Lung microvascular endothelial cell (primary cell): ENCODE measurements at regions not wholly inside any gene's neighbourhood (a gene's known extent, or its start where the extent isn't known, plus 50 kb on each side); places are given as distances from the start of the nearest gene placed in this dataset.

Source experiments
- DNase-seq, 2 donors: peaks; one replicate each; pipeline versions ENCODE4 v3.0.0 to v3.0.0-alpha.2; 2010; ENCODE audit warnings: low read depth in 2 of 2

DNA sequence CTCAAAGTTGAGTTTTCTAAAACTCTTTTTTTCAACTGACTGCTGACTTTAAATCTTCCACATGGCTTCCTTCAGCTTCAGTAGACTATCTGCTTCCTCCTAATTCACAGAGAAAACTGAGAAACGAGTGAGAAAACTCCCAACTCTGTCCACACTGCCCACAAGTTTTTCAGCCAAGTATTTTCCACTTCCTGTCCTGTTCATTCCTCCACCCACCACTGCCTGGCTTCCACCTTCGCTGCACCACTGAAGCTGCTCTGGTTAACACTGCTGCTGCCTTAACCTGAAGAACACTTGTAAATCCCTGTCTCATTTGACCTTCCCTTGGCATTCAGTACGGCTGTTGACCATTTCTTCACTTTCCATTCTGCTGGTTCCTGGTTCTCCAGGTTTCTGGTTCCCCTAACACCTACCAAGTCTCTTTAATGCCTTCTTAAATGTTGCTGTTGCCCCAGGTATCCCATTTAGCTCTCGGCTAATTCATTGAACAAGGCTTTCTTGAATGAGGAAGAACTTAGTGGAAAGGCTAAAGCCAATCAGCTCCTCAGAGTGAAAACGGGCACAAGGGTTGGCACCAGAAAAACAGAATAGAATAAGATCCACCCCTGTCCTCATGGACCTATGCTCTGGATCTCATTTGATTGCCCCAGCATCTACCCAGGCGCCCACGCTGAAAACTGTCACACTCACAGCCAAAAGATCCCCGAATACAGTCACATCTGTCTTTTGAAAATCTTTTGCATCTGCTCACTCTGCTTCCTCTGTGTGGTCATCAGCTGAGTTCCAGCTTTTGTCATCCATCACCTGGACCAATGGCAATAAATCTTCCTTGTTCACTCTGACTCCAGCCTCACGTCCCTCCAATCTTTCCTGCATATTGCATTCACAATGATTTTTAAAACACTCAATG lies 104.4 kb upstream of the TAB2 start:
- no peak for DNase-seq

DNA sequence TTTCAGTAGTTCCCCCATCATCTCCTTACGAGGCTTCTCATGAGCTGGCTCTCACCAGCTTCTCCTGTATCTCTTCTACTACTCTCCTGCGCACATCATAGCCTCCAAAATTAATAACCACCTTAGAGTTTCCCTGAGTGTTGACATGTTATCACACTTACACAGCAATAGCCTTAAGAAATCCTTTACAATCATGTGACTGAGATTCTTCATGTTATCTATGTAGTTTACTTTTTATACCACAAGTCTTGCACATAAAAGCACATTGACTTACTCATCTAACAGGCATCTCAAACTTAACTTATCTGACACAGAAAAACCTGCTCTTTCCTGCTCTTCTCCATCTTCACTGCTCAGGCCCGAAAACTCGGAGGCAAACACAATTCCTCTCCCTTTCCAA lies 103.7 kb upstream of the TAB2 start:
- no peak for DNase-seq

DNA sequence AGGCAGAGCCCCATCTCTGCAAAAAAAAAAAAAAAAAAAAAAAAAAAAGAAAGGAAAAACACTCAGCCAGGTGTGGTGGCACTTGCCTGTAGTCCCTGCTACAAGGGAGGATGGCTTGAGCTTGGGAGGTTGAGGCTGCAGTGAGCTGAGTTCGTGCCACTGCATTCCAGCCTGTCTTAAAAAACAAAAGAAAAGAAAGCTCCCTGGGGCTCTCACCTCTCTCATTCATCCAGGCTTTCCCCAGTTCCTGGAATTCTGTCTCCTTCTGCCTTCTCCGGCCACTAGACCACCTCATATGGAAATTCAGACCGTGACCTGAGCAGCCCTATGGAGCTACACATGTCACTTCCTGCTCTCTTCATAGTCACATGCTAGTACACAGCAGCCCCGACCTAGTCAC lies 101.1 kb upstream of the TAB2 start:
- no peak for DNase-seq

DNA sequence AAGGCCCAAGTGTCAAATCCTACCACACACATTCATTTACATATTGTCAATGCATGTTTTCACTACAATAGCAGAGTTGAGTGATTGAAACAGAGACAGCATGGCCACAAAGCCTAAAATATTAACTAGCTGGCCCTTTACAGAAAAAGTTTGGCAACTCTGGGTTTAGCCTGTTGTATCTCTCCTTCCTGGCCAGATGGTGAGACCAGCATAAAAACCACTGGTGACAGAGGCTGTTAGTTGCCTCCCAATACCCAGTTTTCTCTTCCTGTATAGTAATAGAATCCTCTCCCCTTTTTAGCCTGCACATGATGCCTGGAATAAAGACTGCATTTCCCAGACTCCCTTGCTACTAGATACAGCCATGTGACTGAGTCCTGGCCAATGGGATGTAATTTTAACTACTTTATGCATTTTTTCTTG lies 100.0 kb upstream of the TAB2 start:
- DNase-seq, result peak in 1 of 2 donors; percentile 5

DNA sequence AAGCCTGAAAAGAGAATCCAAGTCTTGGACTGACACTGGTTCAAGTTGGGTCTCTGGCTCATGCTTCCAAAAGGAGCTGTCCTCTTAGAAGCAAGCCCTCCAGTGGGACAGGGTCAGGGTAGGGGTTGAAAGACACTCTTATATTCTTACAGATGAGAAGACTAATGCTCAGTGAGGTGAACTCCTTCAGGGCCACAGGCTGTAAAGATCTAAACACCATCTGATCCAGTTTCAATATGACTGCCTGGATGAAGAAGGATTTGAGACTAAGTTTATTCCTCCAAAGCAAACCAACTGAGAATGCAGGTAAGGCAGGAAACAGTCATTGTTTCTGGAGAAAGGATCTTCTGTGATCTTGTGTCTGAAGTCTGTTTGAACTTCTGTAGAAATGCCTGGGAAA lies 99.0 kb upstream of the TAB2 start:
- no peak for DNase-seq

DNA sequence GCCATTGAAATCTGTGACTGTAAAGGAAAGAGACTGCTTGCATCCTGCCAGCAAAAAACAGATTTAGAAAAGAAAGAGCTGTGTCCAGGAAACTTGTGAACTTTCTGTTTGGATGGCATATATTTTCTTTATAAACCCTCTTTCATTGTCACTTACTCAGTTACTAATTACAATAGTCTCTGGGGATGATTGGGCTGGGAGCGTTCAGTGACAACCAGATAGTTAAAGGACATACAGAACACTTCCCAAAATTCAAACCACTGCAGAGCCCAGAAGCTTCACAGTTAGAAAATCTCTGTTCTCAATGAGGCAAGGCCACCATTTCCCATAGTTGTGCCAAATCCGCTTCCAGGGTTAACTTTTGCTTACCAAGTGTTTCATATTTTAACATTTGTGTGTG lies 98.6 kb upstream of the TAB2 start:
- no peak for DNase-seq

DNA sequence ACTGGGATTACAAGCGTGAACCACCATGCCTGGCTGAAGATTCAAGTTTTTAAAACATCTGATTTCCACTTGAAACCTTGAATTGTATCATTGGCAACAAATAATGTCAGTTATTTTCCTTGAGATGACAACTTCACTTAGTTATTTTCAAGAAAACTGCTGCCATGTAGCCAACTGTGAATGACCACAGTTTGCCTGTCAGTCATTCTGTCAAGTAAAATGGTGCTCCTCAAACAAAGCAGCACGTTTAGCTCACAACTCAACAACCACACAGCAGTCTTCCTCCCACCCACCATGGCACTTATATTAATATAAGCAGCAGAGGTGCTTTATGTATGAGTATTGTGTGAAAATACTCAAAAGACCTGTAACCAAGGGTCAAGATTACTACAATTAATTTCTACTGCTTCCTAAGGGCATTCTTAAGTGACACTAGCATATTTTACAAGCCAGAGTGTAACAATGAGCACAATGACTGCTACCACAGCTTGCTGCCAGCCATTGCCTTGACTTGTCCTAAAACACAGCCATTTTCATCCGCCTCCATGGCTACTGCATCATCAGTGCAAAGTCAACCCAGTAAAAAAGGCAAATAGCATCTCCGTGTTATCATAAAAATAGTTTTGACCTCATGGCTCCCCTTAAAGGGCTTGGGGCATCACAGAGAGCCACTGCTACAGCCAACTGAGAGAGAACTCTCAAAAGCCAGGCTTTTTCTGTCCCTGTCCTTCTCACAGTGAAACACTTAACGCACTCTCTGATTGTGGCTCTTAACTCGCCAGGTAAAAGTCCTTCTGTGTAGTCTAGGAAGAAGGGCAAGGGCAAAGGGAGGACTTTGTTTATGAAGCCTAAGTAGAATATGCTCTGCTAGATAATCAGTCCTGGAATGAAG lies 96.4 kb upstream of the TAB2 start:
- no peak for DNase-seq

DNA sequence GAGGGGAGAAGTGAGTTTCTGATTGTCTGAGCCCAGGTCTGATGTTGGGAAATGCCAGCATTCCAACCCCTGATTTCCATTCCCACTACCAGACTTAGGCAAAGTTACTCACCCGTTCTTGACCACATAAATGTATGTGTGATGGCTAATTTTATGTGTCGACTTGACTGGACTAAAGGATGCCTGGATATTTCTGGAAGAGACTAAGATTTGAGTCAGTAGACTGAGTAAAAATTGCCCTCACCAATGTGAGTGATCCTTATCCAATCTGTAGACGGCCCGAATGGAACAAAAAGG lies 95.8 kb upstream of the TAB2 start:
- no peak for DNase-seq

DNA sequence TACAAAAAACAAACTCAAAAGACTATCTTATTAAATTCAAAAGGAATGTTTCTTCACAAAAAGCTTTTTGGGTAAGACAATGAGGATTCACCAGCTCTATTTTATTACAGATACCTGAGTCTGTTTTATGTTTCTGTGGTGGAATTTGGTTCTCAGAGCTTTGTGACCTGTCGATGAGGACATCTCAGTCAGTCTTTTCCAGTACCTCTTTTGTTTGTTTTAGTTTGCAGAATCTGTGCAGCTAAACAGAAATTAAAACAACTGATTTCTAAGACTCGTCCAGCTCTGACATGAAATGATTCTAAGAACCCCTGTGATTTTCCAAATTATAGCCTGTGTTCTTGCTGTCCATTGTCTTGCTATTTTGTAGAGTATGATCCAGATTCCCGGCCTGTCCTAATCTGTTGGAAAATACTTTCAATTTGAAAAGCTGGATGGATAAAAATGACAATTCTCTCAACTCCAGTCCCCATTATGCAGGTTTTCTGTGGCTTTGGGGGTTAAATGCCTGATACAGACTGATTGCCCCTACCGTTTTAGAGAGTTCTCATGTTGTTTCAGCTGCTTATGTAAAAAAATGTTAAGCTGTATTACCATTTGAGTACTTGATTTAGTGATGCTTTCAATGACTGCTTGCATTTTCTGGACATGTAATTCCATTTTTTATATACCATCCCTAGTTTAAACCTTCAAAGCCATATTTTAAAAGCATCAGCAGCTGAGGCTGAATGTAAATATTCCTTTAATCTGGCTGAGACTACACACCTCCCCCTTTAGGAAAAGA lies 94.2 kb upstream of the TAB2 start:
- DNase-seq, result no peak

DNA sequence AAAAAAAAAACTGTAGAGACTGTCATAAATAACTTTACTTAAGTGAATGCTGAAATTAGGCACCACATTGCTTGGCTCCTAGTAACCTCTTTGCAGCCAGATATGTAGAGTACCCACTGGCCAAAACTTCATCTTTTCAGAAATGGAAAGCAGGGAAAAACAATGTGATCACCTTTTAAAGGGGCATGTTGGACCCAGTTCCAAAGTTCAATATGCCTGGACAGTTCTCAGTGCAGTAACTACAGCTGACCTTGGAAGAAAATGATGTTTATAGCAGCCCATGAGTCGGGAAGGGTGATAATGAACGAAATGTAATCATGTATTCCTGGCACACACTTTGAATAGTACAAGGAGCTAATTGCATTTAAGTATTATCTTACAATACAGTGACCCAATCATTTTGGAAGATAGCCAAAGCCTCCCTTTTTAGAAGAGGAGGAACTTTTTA lies 93.6 kb upstream of the TAB2 start:
- DNase-seq, result no peak

DNA sequence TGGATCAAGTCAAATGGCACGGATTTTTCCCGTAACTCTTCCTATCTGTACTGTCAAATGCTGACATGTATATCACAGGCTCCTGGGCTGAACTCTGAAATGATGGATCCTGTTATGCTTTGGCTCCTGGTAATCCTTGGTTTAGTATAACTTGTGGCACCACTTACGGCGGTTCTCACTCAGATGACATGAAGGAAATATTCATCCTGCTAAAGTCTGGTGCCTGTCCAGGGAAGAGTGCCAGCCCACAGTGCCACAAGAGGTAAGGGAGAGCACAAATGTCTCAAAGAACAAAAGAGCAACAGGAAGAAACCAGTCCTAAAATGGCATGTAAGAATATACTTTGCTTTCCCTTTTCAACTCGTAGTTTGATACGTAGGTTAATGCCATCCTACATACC lies 93.1 kb upstream of the TAB2 start:
- DNase-seq, result no peak

DNA sequence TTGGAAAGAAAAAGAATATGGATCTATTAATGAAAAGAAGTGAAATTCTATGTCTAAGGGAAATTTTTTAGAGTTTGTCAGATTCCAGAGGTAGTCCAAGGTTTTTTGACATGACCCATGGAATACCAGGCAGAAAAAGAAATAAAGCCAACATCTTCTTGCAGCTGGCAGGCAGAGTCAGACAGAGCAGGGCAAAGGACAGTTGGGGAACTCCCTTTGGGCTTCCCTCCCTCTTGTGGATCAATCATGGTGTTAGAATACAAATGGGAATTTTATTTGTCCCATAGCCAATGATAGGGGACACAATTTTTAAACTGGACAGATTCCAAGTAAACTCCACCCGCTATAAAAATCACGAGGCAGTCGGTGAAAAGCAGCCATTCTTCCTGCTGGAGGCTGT lies 92.1 kb upstream of the TAB2 start:
- no peak for DNase-seq

DNA sequence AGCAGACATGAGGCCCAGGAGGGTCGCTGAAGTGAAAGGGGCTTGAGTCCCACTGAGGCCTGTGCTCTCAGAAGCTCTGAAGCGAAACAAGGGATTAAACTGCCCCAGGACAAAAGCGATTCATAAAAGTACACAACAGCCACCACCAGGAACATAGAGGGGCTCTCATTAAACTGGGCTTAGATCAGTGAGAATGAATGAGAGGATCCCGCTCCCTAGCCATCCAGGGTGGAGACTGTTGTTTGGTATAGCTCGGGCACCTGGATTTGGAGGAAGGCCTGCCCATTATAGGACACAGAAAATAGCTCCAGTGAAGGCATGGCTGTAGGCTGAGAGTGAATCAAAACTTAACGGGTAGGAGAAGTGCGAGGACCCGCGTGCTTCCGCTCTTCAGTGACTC lies 91.6 kb upstream of the TAB2 start:
- DNase-seq, result no peak

DNA sequence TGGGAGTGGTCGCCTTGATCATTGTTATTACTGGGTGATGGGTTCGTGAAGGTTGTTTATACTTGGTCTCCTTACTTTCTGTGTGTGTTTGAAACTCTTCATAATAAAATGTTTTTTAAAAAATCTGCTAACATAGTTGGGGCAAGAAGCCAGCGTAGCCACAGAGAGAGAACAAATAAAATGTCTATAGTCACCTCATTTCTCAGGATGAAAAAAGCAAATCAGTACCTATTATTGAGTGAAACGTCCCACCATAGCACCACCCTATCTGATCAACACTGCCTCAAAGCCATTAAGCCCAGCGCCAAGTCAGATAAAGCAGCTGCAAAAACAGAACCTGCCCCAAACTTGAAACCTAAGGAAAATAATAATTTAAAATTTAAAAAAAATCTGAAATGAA lies 89.7 kb upstream of the TAB2 start:
- no peak for DNase-seq

DNA sequence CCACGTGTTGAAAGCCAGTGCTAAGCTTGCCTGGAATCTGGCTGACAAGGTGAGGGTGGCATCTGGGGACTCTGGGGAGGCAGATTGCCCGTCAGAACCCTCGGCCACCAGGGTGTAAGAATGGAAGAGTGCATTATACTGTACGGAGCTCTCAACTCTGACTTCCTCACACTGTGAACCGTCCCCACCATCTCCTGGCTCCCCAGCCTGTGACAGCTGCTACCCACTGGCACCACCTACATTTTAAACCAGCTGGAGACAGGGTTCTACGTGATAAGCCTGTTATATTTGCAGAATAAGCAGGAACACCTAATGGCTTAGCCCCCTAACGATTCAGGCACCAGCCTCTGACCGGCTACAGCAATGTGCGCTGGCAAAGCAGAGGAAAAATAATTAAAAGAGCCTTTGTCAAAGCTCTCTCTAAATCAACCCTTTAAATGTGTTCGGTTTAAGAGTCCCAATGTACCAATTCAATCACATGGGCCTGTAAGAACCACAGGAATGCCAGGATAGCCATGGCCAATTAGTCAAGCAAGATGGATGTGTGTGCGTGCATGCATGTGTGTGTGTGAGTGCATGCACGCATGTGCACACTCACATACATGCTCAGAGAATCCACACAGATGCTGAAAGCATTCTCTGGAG lies 89.1 kb upstream of the TAB2 start:
- no peak for DNase-seq

DNA sequence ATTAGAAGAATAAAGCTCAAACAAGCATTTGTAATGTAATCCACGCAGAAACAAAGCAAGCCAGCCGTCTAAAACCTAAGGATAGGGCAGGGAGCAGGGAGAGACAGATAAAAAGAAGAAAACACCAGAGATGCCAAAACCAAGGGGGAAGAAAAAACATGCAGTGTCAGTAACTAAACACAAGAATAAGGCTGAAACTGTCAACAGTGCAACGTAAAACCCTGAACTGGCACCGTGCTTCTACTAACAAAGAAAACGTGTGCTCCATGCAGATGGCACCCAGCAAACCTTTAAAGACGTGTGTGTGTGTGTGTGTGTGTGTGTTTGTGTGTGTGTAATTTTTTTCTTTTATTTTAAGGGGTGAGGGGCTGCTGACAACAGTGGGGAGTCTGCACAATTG lies 88.4 kb upstream of the TAB2 start:
- no peak for DNase-seq

DNA sequence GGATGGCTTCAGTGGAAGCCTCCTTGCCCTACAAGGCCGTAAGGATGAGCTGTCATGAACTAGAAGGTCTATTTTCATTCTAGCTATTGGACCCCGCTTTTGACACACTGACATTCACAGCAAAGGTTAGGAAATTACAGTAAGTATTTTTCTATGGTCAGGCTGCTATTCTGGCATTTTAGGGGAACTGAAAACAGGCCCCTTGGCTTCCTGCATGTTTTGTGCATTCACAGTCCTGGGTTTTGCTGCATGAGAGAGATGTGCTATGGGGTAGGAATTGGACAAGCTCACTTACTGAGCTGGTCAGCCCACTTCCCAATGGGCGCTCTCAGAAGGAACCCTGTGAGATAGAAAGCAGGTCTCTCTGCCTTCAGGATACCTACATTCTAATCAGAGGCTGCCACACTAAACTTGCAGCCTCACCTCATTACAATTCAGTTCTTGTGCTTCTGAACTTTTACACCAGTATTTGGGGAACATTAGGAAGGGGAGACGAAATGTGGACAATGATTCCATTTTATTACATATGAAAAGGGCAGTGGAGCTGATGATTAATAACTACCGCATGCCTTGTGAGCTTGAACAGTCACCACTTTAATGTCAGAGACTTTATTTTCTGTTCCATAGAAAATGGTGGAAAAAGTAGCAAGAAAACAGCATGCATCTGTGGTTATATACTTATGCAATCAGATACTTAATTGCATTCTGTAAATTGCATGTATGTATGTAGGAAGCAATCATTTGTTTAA lies 86.6 kb upstream of the TAB2 start:
- DNase-seq, result no peak

DNA sequence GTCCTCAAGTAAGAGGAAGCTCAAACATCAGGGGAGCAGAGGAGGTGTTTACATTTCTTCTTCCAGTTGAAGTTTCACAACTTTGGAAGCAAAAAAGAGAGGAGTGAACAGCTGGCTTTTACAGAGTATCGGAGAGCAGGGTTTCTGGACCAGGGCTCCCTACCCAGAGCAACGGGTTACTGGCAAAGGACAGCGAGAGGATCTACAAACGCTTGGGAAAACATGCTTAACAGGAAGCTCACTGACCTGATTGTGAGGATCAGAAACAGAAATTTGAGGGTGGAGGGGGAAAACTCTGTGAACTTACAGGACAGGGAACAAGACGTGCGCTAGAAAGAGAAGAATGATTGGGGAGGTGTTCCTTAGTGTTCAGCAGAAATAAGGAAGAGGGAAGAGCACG lies 85.7 kb upstream of the TAB2 start:
- no peak for DNase-seq

DNA sequence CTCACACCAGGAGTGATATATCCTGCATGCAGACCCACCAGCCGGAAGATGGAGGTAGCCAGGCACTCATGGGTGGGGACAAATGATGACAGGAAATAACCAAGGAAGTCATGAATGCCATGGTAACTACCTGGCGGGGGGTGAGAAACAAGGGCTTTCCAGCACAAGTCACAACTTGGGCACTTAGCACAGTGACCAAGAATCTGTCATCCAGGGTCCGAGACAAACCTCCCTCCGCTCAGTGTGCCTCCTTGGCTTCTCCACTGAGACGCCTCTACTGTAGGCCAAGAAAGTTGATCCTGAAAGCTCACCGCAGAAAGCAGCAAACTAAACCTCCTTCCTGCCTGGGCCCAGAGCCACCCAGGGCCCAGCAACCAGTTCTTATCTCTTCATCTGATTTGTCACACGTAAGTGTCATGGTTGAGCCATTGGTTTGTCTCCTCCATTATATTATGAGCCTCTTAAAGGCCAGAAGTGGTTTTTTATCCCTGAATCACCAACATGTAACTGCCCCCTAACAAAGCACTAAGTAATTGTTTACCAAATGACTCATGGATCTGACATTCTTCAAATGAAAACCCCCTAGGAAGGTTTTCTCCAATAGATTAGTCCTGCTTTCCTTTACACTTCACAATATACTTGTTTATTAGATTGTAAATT lies 84.3 kb upstream of the TAB2 start:
- DNase-seq, result peak; percentile 13 to 89
